Ovary (tissue), 3 donors: ENCODE measurements at regions not wholly inside any gene's neighbourhood (a gene's known extent, or its start where the extent isn't known, plus 50 kb on each side); places are given as distances from the start of the nearest gene placed in this dataset.

ENCODE experiments used
- CTCF ChIP-seq, 3 donors: fragments of 450-650 bp in 2 of 3; fragments of 200-600 bp in 1 of 3; IDR thresholded peaks; one replicate each; pipeline versions ENCODE4 v1.5.1 to v1.8.0; 2016 to 2022; ENCODE audit warnings: antibody characterized with exemption in 3 of 3, mild to moderate bottlenecking in 1 of 3
- EP300 ChIP-seq: sonication (generic); formaldehyde crosslinking; IDR thresholded peaks from one replicate; pipeline ENCODE4 v1.6.1; 2017; ENCODE audit warnings: antibody characterized with exemption
- POLR2A ChIP-seq: fragments of 450-650 bp; IDR thresholded peaks from one replicate; pipeline ENCODE4 v1.6.1; 2017; ENCODE audit warnings: antibody characterized with exemption, mild to moderate bottlenecking, moderate library complexity
- donor health status: DM: no; HTN: no; CAD: no.

DNA sequence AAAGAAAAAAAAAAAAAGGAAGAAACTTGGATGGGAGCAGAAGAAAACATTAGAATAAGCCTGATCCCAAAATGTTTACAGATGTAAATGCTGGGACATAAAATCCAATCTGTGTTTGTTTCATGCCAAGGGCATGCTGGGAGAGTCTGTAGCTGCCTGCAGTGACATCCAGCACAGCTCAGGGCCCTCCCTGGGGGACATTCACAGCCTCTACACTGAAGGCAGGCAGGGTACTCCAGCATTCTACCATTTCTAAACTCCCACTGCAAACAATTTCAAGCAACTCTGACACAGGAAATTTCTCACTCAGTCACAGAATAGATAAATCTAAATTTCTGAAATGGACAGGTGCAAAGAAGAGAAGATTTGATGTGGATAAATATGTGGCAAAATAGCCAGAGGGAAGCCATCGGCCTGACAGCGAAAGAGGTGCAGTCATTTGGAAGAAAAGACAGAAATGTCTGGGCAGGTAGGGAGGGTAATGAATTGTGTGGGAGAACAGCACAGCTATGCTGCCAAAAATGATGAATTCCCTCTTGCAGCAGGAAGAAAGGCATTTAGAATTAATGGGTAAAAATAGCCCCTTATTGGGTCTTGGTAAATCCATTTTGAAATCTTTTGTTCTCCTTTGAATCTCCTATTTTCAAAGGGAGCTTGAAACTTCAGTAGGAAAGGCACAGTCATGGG, 199.4 kb downstream of the MED10 start:
- TF ChIP-seq EP300 (no peak), POLR2A (no peak), CTCF (IDR thresholded peaks at IDR 0.05) (no peak)
